ENCODE measurements at regions not wholly inside any gene's neighbourhood (a gene's known extent, or its start where the extent isn't known, plus 50 kb on each side); places are given as distances from the start of the nearest gene placed in this dataset.

DNA sequence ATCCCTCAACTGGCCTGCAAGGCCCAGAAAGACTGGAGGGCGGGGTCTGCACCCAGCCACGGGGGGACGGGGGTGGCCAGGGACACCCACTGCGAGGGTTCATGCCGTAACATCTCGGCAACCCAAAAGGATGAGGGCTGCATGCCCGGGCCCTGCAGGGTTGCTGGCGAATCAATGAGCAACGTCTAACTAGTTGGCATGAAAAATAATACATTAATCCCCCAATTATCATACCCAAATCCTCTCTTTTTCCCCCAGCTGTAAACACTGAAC is 232.2 kb downstream of the TUBA3C start:
- Mint-ChIP-seq H3K27ac (no peak overlapping the region), H3K4me1 (no peaks in the 10 kb centered on the region), H3K27me3 (ENCODE audit: low read depth) (no peaks in the 10 kb centered on the region; the same call in none of the 2 replicates), H3K4me3 (no peak overlapping the region), H3K9me3 (peaks cover 95 to 100% of the 10 kb centered on the region in 2 experiments), H3K36me3 (ENCODE audit: insufficient read depth in 1 of 3, low read depth in 3 of 3) (peaks cover 18 to 25% (median 19%) of the 10 kb centered on the region in 3 experiments; a peak in 6 of 7 replicates)
- Histone ChIP-seq H2BK12ac (ENCODE audit: insufficient read length, low read depth, low read length) (no peak overlapping the region), H3K27me3 (ENCODE audit: insufficient read depth, low read length) (no peaks in the 10 kb centered on the region), H3K9me3 (ENCODE audit: control insufficient read depth, low read depth, low read length) (peaks cover 96% of the 10 kb centered on the region), H2BK120ac (ENCODE audit: low read depth, low read length, poor library complexity, severe bottlenecking) (no peak overlapping the region), H3K79me1 (ENCODE audit: insufficient read depth, low read depth, low read length, poor library complexity, severe bottlenecking) (no peaks in the 10 kb centered on the region), H2BK5ac (ENCODE audit: insufficient read length, low read length) (no peak overlapping the region), H3T11ph (ENCODE audit: low read length) (no peak overlapping the region), H4K20me1 (ENCODE audit: control insufficient read depth, insufficient read depth, insufficient read length) (no peaks in the 10 kb centered on the region), H4K91ac (ENCODE audit: insufficient read length, low read depth, low read length) (no peak overlapping the region), H3K23ac (ENCODE audit: insufficient read length, low read depth, low read length) (no peak overlapping the region), H2AFZ (ENCODE audit: low read length) (no peak overlapping the region), H3K27ac (ENCODE audit: insufficient read length, low read depth, low read length) (no peak overlapping the region), H3K9ac (ENCODE audit: extremely low read depth, insufficient read length, low read length) (no peak overlapping the region), H3K4me2 (ENCODE audit: insufficient read depth, insufficient read length, low read length) (no peak overlapping the region), H3K23me2 (ENCODE audit: insufficient read length, low read depth, low read length, poor library complexity, severe bottlenecking) (no peaks in the 10 kb centered on the region), H2BK20ac (ENCODE audit: low read depth, low read length, poor library complexity, severe bottlenecking) (no peak overlapping the region), H3K14ac (ENCODE audit: insufficient read depth, low read length) (no peak overlapping the region), H3K18ac (ENCODE audit: insufficient read length, low read depth, low read length) (no peak overlapping the region), H3K4ac (ENCODE audit: low read depth, low read length) (no peak overlapping the region), H4K8ac (replicated peaks; ENCODE audit: insufficient read length, low read depth, low read length) (no peak overlapping the region), H2AK5ac (ENCODE audit: insufficient read length, low read length) (no peak overlapping the region), H4K5ac (ENCODE audit: insufficient read length, low read depth, low read length) (no peak overlapping the region), H3K79me2 (ENCODE audit: insufficient read depth, low read length) (no peaks in the 10 kb centered on the region), H3K56ac (ENCODE audit: insufficient read length, low read depth, low read length) (no peak overlapping the region), H3K4me1 (ENCODE audit: insufficient read depth, low read length) (no peaks in the 10 kb centered on the region), H2BK15ac (ENCODE audit: low read depth, low read length) (no peak overlapping the region)
- no peak for TF ChIP-seq CTCF (conservative IDR thresholded peaks at IDR 0.05)
- no peak for DNase-seq
- no CpG with 5 or more reads among the region's 9 CpGs for WGBS (ENCODE audit: extremely low coverage, insufficient read length, low lambda C conversion rate)
